ENCODE measurements at regions not wholly inside any gene's neighbourhood (a gene's known extent, or its start where the extent isn't known, plus 50 kb on each side); places are given as distances from the start of the nearest gene placed in this dataset.
A peak's percentile ranks its signal among the peaks of the same experiment; 100 is the strongest.
"Not testable (repeated sequence)": the region's sequence is repeated elsewhere in the genome, so short reads cannot be mapped to it uniquely, and the experiment has no call there.

DNA sequence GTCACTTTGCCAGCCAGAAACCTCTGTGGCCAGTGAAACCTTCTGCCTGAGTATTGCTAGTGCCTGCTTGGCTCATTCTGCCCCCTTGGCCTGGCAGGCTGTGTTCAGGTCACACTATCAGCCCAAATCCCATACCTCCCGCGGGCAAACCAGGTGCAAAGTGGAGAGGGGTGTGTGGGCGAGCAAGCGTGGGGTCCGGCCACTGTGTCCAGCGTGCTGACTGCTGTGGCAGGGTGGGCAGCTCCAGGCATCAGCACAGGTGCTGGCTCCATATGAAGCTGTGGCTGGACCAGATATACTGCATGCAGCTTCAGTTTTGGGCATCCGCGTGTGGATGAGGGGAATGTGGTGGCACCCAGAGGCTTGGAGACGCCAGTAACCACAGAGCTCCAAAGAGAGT, 576.5 kb upstream of the EDIL3 start:
- DNase-seq (ENCODE audit: low read depth in 2 of 2), result no peak

DNA sequence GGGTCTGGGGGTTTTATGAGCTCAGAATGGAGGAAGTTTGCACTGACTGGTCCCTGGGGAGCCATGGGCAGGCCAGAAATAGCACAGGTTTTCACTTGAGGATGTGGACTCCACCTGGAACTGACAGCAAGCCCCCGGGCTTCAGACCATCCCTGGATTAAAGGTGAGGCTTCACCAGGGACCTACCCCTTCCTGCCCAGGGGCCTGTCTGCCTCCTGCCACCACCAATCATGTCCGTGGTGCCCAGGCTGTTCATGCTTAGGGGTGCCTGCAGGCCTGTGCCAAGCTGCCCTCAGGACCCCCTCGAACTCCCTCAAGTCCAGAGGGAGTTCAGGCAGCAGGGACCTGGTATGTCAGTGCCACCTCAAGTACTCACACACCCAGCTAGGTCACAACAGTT, 577.2 kb upstream of the EDIL3 start:
- no peak for DNase-seq (ENCODE audit: low read depth in 2 of 2)

DNA sequence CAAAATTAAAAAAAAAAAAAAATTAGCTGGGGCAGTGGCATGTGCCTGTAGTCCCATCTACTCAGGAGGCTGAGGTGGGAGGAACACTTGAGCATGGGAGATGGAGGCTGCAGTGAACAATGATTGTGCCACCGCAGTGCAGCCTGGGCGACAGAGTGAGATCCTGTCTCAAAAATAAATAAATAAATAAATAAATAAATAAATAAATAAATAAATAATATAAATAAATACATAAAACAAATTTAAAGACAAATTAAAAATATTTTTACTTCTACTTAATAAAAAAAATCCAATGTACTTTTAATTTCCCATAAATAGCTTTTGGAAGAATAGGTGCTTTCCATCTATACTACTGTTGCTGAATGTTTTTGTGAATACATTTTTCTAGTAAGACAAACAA, 598.4 kb upstream of the EDIL3 start:
- DNase-seq (ENCODE audit: low read depth in 2 of 2), result no peak

- no peak for DNase-seq (ENCODE audit: low read depth in 2 of 2)
These were observed 600.5 kb upstream of the EDIL3 start for GRCh38 chr5:84985148-84985547.

DNA sequence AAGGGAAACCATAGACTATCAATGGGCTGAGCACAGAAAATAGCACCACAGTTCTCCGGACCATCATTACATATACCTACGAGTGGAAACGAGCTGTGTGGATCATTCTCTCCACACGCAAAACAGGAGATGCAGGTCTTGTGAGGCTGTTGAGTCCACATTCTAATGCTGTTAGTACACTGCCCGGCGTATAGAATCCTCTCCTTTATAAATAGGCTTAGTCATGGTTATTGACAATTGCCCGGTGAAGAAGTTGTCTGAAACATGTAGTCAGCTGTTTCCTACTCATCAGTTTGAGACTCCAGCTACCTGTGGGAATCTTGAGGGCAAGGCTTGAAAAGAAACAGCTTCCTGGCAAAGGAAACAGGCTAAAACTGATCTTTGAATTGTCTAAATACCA, 602.0 kb upstream of the EDIL3 start:
- DNase-seq (ENCODE audit: low read depth in 2 of 2), result no peak

- no peak for DNase-seq (ENCODE audit: low read depth in 2 of 2)
These were observed 616.0 kb upstream of the EDIL3 start for GRCh38 chr5:85000671-85001070.

DNA sequence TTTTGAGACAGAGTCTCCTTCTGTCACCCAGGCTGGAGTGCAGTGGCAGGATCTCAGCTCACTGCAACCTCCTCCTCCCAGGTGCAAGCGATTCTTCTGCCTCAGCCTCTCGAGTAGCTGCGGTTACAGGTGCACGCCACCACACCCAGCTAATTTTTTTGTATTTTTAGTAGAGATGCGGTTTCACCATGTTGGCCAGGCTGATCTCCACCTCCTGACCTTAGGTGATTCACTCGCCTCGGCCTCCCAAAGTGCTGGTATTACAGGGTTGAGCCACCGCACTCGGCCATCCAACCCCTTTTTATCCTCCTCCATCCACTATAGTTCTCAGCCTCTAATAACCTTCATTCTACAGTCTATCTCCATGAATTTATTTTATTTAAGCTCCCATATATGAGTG, 617.3 kb upstream of the EDIL3 start:
- not testable (repeated sequence) for DNase-seq (ENCODE audit: low read depth in 2 of 2)

- no peak for DNase-seq (ENCODE audit: low read depth in 2 of 2)
These were observed 625.4 kb upstream of the EDIL3 start for GRCh38 chr5:85010014-85010562.

GRCh38 chr5:85017261-85017660, 632.6 kb upstream of the EDIL3 start:
- peak in 1 of 2 experiments; percentile 1 for DNase-seq (ENCODE audit: low read depth in 2 of 2)

DNA sequence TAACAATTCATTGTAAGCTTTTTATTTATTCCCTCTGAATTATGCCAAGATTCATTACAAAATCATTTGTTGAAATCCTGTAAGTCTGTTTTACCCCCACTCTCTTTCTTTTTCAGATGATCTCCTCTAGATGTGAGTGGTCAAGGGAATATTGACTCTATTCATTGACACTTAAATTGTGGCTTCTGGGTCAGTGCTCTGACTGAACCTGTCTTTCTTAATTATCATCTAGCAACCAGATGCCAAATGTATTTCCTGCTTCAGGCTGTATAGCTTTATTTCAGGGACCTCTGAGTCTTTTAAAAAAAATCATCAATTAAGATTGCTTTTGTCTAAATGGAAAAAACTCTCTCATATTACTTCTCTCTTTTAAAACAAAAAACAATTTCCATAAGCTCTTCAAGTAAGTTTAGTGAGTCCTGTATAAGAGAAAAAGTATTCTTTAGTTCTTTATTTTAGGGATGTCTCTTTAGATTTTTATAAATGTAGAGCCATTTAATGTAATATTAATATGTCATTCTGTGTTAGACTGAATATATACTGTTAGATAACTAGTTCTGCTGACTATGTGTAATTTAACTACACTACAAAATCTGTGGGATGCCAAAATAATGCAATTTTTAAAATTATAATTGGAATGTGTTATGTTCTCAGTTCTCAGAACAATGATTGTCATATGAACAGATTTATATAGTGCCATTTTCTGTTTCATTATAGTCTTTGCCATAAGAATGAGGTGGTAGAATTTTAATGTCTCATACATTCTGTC, 645.8 kb upstream of the EDIL3 start:
- no peak for DNase-seq (ENCODE audit: low read depth in 2 of 2)

DNA sequence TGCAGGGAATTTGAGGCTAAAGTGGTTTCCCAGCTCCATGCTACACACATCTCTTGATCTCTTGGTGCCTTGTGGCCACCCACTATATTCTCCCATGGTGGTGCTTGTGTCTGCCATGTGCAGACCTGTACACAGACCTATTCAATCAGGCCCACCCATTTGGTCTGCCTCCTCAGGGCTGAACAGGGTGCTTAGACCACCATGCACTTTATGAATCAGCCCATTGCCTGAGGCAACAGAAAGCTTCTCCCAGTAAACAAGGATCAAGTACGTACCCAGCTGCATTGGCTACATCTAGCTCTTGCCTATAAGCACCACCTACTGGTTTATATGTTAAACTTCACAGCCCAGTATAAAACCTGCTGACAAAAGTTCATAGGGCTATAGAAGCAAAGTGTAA, 664.3 kb upstream of the EDIL3 start:
- DNase-seq (ENCODE audit: low read depth in 2 of 2), result peak; percentile 24

DNA sequence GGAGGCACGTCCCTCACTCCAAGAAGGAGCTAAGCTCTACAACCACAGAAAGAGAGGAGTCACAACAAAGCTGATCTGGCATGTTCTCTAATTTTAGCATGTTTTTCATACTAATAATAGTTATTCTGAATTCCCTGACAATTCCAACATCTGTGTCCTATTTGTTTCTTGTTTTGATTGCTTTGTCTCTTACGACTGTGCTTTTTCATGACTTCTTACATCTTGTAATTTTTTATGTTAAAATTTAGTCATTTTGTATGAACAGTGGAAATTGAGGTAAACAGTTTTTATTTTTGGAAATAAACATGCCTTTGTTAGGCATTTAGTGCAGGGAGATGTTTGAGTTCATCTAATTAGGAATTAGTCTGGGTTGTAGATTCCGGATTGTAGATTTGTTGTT, 668.1 kb upstream of the EDIL3 start:
- no peak for DNase-seq (ENCODE audit: low read depth in 2 of 2)

DNA sequence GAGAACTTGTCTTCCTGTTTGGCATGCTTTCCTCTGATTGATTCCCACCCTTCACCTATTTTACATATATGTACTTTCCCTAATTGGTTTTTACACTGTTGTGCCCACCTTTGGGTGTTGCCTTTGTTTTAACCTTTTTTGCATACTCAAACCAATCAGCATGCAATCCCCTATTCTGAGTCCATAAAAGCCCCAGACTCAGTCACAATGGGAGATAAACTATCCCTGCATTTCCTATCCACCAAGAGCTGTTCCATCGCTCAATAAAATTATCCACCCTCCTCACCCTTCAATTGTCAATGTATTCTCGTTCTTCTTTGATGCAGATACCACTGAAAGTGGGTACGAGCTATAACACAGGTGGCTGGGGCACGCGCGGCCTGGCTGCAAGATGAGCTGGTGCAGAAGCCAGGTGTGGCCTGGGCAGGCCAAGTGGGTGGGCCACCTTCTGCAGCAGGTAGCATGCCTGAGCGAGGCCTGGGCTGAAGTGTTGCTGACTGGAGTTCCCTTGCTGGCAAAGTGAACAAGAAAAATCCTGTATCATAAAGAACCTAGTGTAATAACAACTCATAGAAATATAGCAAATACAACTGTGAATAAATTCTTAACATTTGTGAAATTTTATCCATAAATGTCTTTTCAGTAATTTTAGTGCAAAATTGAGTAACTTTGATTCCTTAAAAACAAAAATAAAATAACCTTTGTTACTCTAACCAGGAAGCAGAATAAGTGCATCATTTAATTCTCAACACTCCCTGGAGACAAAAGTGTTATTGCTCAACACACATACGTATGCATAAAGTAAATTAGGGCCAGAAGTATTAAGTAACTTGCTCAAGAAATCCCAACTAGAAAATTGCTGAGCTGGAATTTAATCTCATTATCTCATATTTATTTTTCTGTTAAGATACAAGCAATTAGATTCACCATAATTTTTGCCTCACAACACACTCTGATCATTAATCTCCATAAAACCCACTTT, 685.3 kb upstream of the EDIL3 start:
- DNase-seq (ENCODE audit: low read depth in 2 of 2), result no peak

GRCh38 chr5:85077581-85077980, 692.9 kb upstream of the EDIL3 start:
- no peak for DNase-seq (ENCODE audit: low read depth in 2 of 2)

DNA sequence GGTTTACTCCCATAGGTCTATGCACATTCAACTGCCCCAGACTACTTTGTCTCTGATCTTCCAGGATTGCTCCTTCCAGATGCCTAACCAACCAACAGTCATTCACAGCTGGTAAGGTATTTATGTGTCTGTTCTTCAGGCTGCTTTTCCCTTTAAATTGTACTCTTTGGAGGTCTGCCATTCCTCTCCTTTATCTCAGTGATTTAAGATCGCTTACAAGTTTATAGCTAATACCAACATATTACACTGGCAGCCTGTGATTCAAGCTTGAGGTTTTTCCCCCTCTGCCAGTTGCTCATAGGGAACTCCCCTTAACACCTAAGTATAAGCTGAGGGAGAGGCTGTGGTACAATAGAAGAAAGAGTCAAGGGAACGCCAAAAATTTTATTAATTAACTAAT, 711.7 kb upstream of the EDIL3 start:
- DNase-seq (ENCODE audit: low read depth in 2 of 2), result no peak

- DNase-seq (ENCODE audit: low read depth in 2 of 2), result no peak
These were observed 723.8 kb upstream of the EDIL3 start for GRCh38 chr5:85108471-85108870.

DNA sequence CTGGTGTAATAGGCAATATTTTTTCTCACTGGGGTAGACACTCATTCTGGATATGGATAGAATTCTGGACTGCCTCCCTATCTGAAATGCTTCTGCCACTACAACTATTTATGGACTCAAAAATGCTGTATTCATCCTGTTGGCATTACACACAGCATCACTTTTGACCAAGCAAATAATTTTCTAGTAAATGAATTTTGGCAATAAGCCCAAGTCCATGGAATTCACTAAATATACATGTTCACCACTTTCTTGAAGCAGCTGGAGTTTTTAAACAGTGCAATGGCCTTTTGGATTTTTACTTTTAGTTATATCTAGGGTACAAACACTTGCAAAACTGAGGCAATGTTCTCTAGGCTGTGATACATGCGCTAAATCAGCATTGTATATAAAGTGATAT, 724.9 kb upstream of the EDIL3 start:
- DNase-seq (ENCODE audit: low read depth in 2 of 2), result no peak

DNA sequence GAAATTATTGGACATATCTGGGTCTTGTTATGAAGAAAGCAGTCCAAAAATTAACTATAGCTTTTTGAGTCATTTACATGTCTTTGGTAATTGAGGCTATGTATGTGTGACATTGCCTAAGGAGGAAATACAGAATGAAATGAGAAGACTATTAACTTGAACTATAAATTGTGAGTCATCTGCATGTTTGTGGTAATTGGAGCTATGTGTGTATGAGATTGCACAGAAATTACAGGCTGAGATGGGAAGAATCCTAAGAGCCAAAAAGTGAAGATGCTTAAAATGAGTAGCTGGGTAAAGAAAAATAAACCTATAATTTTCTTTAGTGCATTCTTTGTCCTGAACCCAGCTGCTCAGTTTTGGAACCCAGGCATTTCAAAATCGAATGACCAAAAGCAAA, 747.6 kb upstream of the EDIL3 start:
- peak; percentile 23 to 32 for DNase-seq (ENCODE audit: low read depth in 2 of 2)

GRCh38 chr5:85140471-85140870, 755.8 kb upstream of the EDIL3 start:
- no peak for DNase-seq (ENCODE audit: low read depth in 2 of 2)

DNA sequence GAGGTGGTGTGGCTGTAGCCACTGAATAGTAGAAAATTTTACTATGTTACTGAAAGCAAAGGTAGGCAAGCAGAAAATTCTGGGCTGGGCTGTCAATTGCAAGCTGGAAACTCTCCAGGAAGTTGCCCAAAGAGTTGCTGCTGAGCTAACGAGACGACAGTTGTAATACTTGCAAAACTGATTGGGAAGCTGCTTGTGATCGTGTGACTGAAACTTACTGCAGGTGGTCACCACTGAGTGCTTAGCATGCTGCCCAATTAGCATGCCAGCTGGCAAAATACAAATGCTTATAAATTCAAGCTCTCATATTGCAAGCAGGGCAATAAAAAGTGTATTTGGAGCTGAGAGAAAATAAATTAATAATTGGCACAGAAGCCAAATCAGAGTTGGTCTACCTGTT, 758.5 kb upstream of the EDIL3 start:
- DNase-seq (ENCODE audit: low read depth in 2 of 2), result no peak

DNA sequence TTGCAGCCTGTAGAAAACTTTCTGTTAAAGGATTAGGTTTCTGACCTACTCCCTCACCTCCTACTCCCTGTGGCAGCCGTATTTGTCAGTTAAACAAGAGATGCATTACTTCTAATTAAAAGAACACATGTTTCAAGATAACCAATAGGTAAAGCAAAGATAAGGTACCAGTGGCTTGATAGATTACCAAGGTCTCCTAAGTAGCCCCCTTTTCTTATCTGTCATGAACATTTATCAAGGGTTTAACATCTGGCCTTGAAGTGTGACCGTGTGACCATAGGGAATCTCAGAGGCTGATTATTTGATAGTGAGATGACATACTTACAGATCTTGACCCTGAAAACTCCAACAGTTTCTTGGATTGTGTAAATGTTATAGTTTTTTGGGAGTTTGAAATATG, 764.0 kb upstream of the EDIL3 start:
- DNase-seq (ENCODE audit: low read depth in 2 of 2), result no peak

GRCh38 chr5:85159395-85159794, 774.7 kb upstream of the EDIL3 start:
- no peak for DNase-seq (ENCODE audit: low read depth in 2 of 2)

DNA sequence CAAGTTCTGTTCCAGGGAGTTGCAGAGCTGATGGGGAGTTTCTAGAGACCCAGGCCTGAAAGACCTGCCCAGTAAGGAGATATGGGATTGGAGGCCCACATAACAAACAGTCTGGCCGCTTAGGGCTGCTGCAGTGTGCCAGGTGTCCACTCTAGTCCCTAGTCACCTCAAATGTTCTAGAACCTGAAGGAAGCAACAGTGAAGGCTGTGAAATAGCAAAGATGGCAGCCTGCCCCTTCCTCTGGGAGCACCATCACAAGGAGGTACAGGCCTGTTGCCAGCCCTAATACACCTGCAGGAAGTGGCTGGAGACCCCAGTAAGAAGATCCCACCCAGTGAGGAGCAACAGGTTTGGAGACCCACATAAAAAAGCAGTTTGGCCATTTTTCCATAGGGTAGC, 783.8 kb upstream of the EDIL3 start:
- no peak for DNase-seq (ENCODE audit: low read depth in 2 of 2)

All from fibroblast of skin of left quadriceps (primary cell).